ENCODE measurements at regions not wholly inside any gene's neighbourhood (a gene's known extent, or its start where the extent isn't known, plus 50 kb on each side); places are given as distances from the start of the nearest gene placed in this dataset.

DNA sequence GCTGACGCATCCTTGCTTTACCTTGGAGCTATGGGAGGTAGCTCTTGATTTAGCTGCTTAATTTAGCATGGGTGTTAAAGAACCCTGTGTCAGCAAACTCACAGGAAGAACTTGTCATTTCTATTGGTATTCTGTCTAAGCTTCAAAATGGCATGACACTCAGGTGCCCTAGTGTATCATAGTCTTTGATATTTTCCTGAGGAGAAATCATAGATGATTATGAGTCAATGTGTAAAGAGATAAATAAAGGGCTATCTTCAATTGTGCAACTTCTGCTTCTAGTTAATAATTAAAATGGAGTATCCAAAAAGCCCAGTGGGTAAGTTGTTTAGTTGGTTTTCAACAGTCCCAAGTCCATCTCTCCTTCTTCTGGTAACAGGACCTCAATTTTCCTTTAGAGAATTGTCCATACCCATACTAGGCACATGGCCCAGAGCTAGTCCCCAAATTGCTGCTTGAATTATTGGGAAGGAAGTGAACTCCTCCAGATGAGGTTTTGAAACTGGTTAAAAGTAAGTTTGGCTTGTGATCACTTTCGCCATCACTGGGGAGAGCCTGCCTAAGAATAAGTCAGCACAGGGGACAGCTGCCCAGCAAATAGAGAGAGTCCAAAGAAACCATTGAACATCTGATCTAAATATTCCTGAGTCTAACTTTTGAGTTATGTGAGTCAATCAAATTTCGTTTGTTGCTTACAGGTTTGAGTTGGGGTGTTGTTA is 169.0 kb upstream of the PHYHIPL start (continued):
- TF ChIP-seq, protein P1, sequence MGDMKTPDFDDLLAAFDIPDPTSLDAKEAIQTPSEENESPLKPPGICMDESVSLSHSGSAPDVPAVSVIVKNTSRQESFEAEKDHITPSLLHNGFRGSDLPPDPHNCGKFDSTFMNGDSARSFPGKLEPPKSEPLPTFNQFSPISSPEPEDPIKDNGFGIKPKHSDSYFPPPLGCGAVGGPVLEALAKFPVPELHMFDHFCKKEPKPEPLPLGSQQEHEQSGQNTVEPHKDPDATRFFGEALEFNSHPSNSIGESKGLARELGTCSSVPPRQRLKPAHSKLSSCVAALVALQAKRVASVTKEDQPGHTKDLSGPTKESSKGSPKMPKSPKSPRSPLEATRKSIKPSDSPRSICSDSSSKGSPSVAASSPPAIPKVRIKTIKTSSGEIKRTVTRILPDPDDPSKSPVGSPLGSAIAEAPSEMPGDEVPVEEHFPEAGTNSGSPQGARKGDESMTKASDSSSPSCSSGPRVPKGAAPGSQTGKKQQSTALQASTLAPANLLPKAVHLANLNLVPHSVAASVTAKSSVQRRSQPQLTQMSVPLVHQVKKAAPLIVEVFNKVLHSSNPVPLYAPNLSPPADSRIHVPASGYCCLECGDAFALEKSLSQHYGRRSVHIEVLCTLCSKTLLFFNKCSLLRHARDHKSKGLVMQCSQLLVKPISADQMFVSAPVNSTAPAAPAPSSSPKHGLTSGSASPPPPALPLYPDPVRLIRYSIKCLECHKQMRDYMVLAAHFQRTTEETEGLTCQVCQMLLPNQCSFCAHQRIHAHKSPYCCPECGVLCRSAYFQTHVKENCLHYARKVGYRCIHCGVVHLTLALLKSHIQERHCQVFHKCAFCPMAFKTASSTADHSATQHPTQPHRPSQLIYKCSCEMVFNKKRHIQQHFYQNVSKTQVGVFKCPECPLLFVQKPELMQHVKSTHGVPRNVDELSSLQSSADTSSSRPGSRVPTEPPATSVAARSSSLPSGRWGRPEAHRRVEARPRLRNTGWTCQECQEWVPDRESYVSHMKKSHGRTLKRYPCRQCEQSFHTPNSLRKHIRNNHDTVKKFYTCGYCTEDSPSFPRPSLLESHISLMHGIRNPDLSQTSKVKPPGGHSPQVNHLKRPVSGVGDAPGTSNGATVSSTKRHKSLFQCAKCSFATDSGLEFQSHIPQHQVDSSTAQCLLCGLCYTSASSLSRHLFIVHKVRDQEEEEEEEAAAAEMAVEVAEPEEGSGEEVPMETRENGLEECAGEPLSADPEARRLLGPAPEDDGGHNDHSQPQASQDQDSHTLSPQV (IDR thresholded peaks at IDR 0.05), result peak; percentile 60; the same call in 1 of the 2 replicates
- TF ChIP-seq, protein P2, sequence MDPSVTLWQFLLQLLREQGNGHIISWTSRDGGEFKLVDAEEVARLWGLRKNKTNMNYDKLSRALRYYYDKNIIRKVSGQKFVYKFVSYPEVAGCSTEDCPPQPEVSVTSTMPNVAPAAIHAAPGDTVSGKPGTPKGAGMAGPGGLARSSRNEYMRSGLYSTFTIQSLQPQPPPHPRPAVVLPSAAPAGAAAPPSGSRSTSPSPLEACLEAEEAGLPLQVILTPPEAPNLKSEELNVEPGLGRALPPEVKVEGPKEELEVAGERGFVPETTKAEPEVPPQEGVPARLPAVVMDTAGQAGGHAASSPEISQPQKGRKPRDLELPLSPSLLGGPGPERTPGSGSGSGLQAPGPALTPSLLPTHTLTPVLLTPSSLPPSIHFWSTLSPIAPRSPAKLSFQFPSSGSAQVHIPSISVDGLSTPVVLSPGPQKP (IDR thresholded peaks at IDR 0.05; ENCODE audit: low read depth, low read length), result no peak
- no peak for TF ChIP-seq EP300 (IDR thresholded peaks at IDR 0.05; ENCODE audit: borderline replicate concordance in 1 of 2, control insufficient read depth in 1 of 2, low read depth in 2 of 2, low read length in 2 of 2)

DNA sequence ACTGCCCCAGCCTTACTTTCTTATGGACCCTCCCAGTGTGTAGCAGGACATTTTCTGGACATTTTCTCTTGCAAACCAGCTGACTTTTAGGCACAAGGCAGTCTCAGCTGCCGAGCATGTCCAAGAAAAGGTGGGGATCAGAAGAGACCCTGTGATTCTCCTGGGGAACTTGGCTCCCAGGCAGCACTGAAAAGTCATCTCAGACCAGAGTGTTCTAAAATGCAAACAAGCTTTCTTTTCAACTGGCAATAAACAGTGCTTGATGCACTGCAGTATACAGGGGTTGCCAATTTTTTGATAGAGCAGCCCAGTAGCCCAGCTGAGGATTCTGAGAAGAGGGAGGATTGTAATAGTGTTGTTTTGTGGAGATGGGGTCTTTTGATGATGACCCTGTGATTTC is 168.0 kb upstream of the PHYHIPL start:
- Histone ChIP-seq H3K36me3 (ENCODE audit: control insufficient read depth in 2 of 2, insufficient read depth in 2 of 2, low read length in 1 of 2) (no peaks in the 10 kb centered on the region), H3K79me2 (ENCODE audit: control insufficient read depth, insufficient read depth, low read length) (no peaks in the 10 kb centered on the region), H4K20me1 (ENCODE audit: control insufficient read depth, insufficient read depth) (no peaks in the 10 kb centered on the region), H2AFZ (ENCODE audit: control insufficient read depth, low read depth, low read length) (no peak overlapping the region), H3K4me2 (ENCODE audit: control insufficient read depth, insufficient read depth) (no peak overlapping the region), H3K9ac (ENCODE audit: control insufficient read depth, insufficient read depth, low read length) (no peak overlapping the region), H3K4me1 (ENCODE audit: control insufficient read depth, insufficient read depth, low read length) (peaks cover 4% of the 10 kb centered on the region), H3K9me3 (replicated peaks; ENCODE audit: control insufficient read depth, insufficient read depth, low read length) (no peaks in the 10 kb centered on the region), H3K27ac (ENCODE audit: control insufficient read depth, insufficient read depth) (no peak overlapping the region), H3K4me3 (no peak overlapping the region), H3K27me3 (replicated peaks in 1 of 2; ENCODE audit: control insufficient read depth in 2 of 2, insufficient read depth in 2 of 2, low read length in 1 of 2) (no peaks in the 10 kb centered on the region)
- BruUV-seq (replicated peaks), result no TSS peak
- ChIA-PET CTCF (interaction anchor here (1.0 to 4.2 kb wide), 5 partner anchors 9 to 29 kb away, joined by 3 to 20 read pairs (median 5); no protein-coding TSS in a partner anchor), RAD21 (ENCODE audit: unreplicated experiment) (interaction anchor here (0.6 to 17.0 kb wide), 6 partner anchors 11 to 61 kb away, joined by 3 to 223 read pairs (median 4); no protein-coding TSS in a partner anchor), SMC1A (ENCODE audit: uncharacterized antibody, unreplicated experiment) (interaction anchor here (0.6 to 15.7 kb wide), 13 partner anchors 8 to 171 kb away, joined by 3 to 222 read pairs (median 5); no protein-coding TSS in a partner anchor), POLR2A (interaction anchor here (1.0 to 2.4 kb wide), 4 partner anchors 8 to 16 kb away, joined by 3 to 6 read pairs (median 4); no protein-coding TSS in a partner anchor)
- intact Hi-C loops (cut with micrococcal nuclease; ENCODE audit: unreplicated experiment), result no loop called here
- DNase-seq (ENCODE audit: low read depth, low spot score), result no peak
- WGBS (ENCODE audit: insufficient coverage, insufficient replicate concordance, low lambda C conversion rate, missing lambda C conversion rate), result 7% methylated on average over 1 of the region's 1 CpG
- no peak for ATAC-seq
- no peak for FAIRE-seq
- in situ Hi-C loops (cut with MboI), result no loop called here
- TF ChIP-seq ATF7 (IDR thresholded peaks at IDR 0.05; ENCODE audit: low read depth) (no peak), LARP7 (IDR thresholded peaks at IDR 0.05) (no peak), SREBF1 (IDR thresholded peaks at IDR 0.05; ENCODE audit: low read length) (no peak), NBN (IDR thresholded peaks at IDR 0.05) (no peak)
- TF ChIP-seq, protein P3, sequence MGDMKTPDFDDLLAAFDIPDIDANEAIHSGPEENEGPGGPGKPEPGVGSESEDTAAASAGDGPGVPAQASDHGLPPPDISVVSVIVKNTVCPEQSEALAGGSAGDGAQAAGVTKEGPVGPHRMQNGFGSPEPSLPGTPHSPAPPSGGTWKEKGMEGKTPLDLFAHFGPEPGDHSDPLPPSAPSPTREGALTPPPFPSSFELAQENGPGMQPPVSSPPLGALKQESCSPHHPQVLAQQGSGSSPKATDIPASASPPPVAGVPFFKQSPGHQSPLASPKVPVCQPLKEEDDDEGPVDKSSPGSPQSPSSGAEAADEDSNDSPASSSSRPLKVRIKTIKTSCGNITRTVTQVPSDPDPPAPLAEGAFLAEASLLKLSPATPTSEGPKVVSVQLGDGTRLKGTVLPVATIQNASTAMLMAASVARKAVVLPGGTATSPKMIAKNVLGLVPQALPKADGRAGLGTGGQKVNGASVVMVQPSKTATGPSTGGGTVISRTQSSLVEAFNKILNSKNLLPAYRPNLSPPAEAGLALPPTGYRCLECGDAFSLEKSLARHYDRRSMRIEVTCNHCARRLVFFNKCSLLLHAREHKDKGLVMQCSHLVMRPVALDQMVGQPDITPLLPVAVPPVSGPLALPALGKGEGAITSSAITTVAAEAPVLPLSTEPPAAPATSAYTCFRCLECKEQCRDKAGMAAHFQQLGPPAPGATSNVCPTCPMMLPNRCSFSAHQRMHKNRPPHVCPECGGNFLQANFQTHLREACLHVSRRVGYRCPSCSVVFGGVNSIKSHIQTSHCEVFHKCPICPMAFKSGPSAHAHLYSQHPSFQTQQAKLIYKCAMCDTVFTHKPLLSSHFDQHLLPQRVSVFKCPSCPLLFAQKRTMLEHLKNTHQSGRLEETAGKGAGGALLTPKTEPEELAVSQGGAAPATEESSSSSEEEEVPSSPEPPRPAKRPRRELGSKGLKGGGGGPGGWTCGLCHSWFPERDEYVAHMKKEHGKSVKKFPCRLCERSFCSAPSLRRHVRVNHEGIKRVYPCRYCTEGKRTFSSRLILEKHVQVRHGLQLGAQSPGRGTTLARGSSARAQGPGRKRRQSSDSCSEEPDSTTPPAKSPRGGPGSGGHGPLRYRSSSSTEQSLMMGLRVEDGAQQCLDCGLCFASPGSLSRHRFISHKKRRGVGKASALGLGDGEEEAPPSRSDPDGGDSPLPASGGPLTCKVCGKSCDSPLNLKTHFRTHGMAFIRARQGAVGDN (IDR thresholded peaks at IDR 0.05), result no peak

All from GM12878 (cell line).